Thoracic aorta (tissue), 2 donors: ENCODE measurements at regions not wholly inside any gene's neighbourhood (a gene's known extent, or its start where the extent isn't known, plus 50 kb on each side); places are given as distances from the start of the nearest gene placed in this dataset.

ENCODE experiments used
- ATAC-seq: fragments of 150-250 bp; one replicate; pipeline ENCODE4 v1.8.0; 2017; ENCODE audit warnings: low read depth; ENCODE audit not compliant: insufficient number of reproducible peaks, low FRiP score
- DNase-seq: peaks from one replicate; pipeline ENCODE4 v3.0.0-alpha.2; 2020; ENCODE audit warnings: low spot score
- H3K27ac ChIP-seq, 2 donors: fragments of 200-600 bp; sonication (generic); 1 replicate in 1 of 2; 2 replicates in 1 of 2; pipeline ENCODE4 v1.5.1; 2016; ENCODE audit warnings: mild to moderate bottlenecking in 2 of 2, moderate library complexity in 2 of 2
- H3K27me3 ChIP-seq: fragments of 200-600 bp; sonication (generic); replicated peaks from 2 replicates; pipeline ENCODE4 v1.6.0; 2016; ENCODE audit warnings: mild to moderate bottlenecking; ENCODE audit not compliant: insufficient read depth
- H3K36me3 ChIP-seq: fragments of 200-600 bp; sonication (generic); one replicate; pipeline ENCODE4 v1.5.1; 2016
- H3K4me1 ChIP-seq, 2 donors: fragments of 200-600 bp; sonication (generic); 1 replicate in 1 of 2; 2 replicates in 1 of 2; pipeline versions ENCODE4 v1.5.1 to v1.6.0; 2016; ENCODE audit warnings: low read depth in 2 of 2, mild to moderate bottlenecking in 1 of 2; ENCODE audit not compliant: control insufficient read depth in 1 of 2
- H3K4me3 ChIP-seq: fragments of 200-600 bp; sonication (generic); 2 replicates; pipeline ENCODE4 v1.5.1; 2016; ENCODE audit warnings: mild to moderate bottlenecking
- H3K9me3 ChIP-seq: fragments of 200-600 bp; sonication (generic); 2 replicates; pipeline ENCODE4 v1.5.1; 2016
- CTCF ChIP-seq: fragments of 200-600 bp; sonication (generic); IDR thresholded peaks from one replicate; pipeline ENCODE4 v1.5.1; 2019; ENCODE audit warnings: antibody characterized with exemption

GRCh38 chr10:123294109-123294508 lies 139.9 kb downstream of the BUB3 start:
- TF ChIP-seq CTCF: no peak
- no peaks in the 10 kb centered on the region for H3K27me3 ChIP-seq
- no peak for DNase-seq

GRCh38 chr10:123294886-123295285 lies 140.7 kb downstream of the BUB3 start:
- Histone ChIP-seq H3K27ac (no peak overlapping the region), H3K36me3 (no peaks in the 10 kb centered on the region), H3K9me3 (no peaks in the 10 kb centered on the region), H3K27me3 (no peaks in the 10 kb centered on the region), H3K4me3 (no peak overlapping the region), H3K4me1 (no peaks in the 10 kb centered on the region)
- TF ChIP-seq CTCF: no peak
- DNase-seq (no peak), ATAC-seq (no peak)

More at GRCh38 chr10:123294109-123294508, 139.9 kb downstream of the BUB3 start:
- Histone ChIP-seq H3K4me3 (no peak overlapping the region), H3K4me1 (no peaks in the 10 kb centered on the region), H3K36me3 (no peaks in the 10 kb centered on the region), H3K9me3 (no peaks in the 10 kb centered on the region), H3K27ac (no peak overlapping the region)
- ATAC-seq: no peak

GRCh38 chr10:123295644-123296043 lies 141.4 kb downstream of the BUB3 start:
- DNase-seq (no peak), ATAC-seq (no peak)
- no peak overlapping the region for H3K27ac ChIP-seq
- H3K9me3 ChIP-seq: no peaks in the 10 kb centered on the region
- no peak overlapping the region for H3K4me3 ChIP-seq
- no peak for TF ChIP-seq CTCF
- H3K27me3 ChIP-seq: no peaks in the 10 kb centered on the region
- no peaks in the 10 kb centered on the region for H3K4me1 ChIP-seq
- H3K36me3 ChIP-seq: no peaks in the 10 kb centered on the region

- ATAC-seq: no peak
- H3K4me3 ChIP-seq: no peak overlapping the region
- H3K9me3 ChIP-seq: no peaks in the 10 kb centered on the region
- no peaks in the 10 kb centered on the region for H3K27me3 ChIP-seq
- no peak for TF ChIP-seq CTCF
- H3K27ac ChIP-seq: no peak overlapping the region
- no peak for DNase-seq
- no peaks in the 10 kb centered on the region for H3K36me3 ChIP-seq
- no peaks in the 10 kb centered on the region for H3K4me1 ChIP-seq
Observed at GRCh38 chr10:123297175-123297574, 143.0 kb downstream of the BUB3 start.

- DNase-seq (no peak), ATAC-seq (no peak)
- Histone ChIP-seq H3K9me3 (no peaks in the 10 kb centered on the region), H3K27ac (no peak overlapping the region), H3K4me1 (no peaks in the 10 kb centered on the region), H3K27me3 (no peaks in the 10 kb centered on the region), H3K36me3 (no peaks in the 10 kb centered on the region), H3K4me3 (no peak overlapping the region)
- TF ChIP-seq CTCF: no peak
Observed at GRCh38 chr10:123298583-123298982, 144.4 kb downstream of the BUB3 start.
